GM23338 (cell line): ENCODE measurements at regions not wholly inside any gene's neighbourhood (a gene's known extent, or its start where the extent isn't known, plus 50 kb on each side); places are given as distances from the start of the nearest gene placed in this dataset.

Source experiments
- EZH2 ChIP-seq: fragments of 200-600 bp; sonication (generic); IDR thresholded peaks from one replicate; pipeline ENCODE4 v1.8.0; 2017; ENCODE audit warnings: antibody characterized with exemption, mild to moderate bottlenecking, low read depth; ENCODE audit not compliant: unreplicated experiment
- JUNB ChIP-seq: IDR thresholded peaks from one replicate; pipeline ENCODE4 v1.6.1; 2016; ENCODE audit warnings: antibody characterized with exemption; ENCODE audit not compliant: unreplicated experiment
- POLR2AphosphoS5 ChIP-seq: IDR thresholded peaks from 2 replicates; pipeline ENCODE4 v1.6.1; 2016; ENCODE audit warnings: antibody characterized with exemption, low read depth

DNA sequence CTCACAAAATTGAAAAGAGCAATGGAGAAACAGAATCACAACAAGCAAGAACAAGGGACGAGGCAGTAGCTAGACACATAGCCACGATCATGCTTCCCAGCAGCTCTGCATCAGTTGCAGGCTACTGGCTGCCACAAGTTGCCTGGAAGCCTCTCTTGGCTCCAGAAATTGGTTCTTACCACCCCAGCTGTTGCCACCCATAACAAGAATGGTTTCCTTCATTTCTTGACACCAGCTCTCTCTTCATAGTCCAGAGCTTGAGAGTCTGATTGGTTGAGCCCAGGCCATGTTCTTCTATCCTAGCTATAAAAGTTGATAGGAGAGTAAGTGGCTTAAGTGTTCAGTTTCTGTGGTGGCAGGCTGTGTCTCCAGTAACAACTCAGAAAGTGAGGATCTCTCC, 210.7 kb upstream of the ANKRD55 start:
- TF ChIP-seq EZH2 (no peak), POLR2AphosphoS5 (no peak), JUNB (no peak)
